ENCODE measurements at regions not wholly inside any gene's neighbourhood (a gene's known extent, or its start where the extent isn't known, plus 50 kb on each side); places are given as distances from the start of the nearest gene placed in this dataset.
"Not testable (repeated sequence)": the region's sequence is repeated elsewhere in the genome, so short reads cannot be mapped to it uniquely, and the experiment has no call there.

DNA sequence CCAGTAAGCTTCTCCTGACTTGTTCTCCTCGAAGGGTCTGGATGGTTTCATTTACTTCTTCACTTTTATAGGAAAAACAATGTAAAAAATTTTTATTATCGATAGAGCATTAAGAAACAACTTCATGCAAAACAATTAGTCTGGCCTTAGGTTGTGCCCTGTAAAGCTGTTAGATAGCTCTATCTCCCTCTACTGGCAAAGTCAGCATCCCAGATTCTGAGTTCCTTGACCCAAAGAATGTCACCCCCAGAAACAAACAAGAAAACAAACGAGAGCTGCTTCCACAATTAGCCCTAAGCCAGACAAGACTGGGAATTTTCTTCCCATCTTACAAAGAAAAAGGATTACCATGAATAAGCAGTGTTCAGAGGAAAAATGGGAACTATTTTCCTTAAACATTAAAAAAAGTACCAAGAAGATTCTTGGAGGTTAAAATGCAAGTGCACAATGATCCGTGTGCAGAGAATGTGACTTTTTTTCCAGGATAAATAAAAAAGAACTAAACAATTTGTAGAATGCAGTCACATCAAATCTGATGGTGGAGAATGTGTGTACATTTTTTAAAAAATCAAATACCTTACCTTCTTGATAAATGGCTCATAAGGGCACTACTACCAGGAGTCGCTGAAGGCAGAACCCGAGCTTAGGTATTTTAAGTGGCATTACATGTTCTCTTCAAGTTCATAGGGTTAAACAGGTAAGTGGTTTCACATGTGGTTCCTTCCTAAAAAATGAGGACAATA is 293.2 kb downstream of the FBXO8 start:
- intact Hi-C loops (cut with DNase I): loop anchor here (5.0 kb wide), 2 partner anchors 53 to 458 kb away; partner anchors contain the start of gene HAND2
- Histone ChIP-seq H3K4me3 (no peak overlapping the region), H3K27ac (peak overlapping the region; percentile 43 to 73 (median 63))

DNA sequence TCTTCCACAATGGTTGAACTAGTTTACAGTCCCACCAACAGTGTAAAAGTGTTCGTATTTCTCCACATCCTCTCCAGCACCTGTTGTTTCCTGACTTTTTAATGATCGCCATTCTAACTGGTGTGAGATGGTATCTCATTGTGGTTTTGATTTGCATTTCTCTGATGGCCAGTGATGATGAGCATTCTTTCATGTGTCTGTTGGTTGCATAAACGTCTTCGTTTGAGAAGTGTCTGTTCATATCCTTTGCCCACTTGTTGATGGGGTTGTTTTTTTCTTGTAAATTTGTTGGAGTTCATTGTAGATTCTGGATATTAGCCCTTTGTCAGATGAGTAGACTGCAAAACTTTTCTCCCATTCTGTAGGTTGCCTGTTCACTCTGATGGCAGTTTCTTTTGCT is 319.9 kb downstream of the FBXO8 start:
- intact Hi-C loops (cut with DNase I); H3K4me3 ChIP-seq: not testable (repeated sequence)
- 67 to 86% methylated on average over 3 of the region's 4 CpGs for WGBS, 2 donors

More for the DNA sequence above, 293.2 kb downstream of the FBXO8 start:
- TF ChIP-seq POLR2A (IDR thresholded peaks at IDR 0.05) (no peak), POLR2AphosphoS5 (IDR thresholded peaks at IDR 0.05) (no peak), EP300 (IDR thresholded peaks at IDR 0.05) (no peak)
- TF ChIP-seq, protein P1, sequence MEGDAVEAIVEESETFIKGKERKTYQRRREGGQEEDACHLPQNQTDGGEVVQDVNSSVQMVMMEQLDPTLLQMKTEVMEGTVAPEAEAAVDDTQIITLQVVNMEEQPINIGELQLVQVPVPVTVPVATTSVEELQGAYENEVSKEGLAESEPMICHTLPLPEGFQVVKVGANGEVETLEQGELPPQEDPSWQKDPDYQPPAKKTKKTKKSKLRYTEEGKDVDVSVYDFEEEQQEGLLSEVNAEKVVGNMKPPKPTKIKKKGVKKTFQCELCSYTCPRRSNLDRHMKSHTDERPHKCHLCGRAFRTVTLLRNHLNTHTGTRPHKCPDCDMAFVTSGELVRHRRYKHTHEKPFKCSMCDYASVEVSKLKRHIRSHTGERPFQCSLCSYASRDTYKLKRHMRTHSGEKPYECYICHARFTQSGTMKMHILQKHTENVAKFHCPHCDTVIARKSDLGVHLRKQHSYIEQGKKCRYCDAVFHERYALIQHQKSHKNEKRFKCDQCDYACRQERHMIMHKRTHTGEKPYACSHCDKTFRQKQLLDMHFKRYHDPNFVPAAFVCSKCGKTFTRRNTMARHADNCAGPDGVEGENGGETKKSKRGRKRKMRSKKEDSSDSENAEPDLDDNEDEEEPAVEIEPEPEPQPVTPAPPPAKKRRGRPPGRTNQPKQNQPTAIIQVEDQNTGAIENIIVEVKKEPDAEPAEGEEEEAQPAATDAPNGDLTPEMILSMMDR (IDR thresholded peaks at IDR 0.05): peak; percentile 48 to 67 (median 56)
- 40 to 48% methylated on average over 6 of the region's 6 CpGs for WGBS, 2 donors
- Histone ChIP-seq H3K9me3 (no peaks in the 10 kb centered on the region), H3K4me1 (peaks cover 0 to 42% (median 28%) of the 10 kb centered on the region in 4 donors), H3K36me3 (no peaks in the 10 kb centered on the region), H3K27me3 (no peaks in the 10 kb centered on the region)
- DNase-seq: no peak

DNA sequence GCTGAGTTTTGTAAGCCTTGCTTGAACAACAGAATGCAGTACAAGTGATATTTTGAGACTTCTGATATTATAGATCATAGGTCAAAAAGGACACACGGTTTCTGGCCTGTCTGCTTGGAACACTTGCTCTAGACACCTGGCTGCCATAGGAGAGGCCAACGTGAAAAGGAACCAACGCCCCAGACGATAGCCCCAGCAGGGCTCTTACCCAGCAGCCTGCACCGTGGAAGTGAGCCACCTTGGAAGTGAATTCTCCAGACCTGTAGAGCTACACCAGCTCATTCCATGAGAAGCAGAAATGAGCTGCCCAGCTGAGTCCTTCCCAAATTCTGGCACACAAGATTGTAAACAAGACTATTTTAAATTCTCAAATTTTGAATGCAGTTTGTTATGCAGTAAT is 323.1 kb downstream of the FBXO8 start:
- Histone ChIP-seq H3K4me3 (no peak overlapping the region), H3K4me1 (no peaks in the 10 kb centered on the region), H3K27ac (no peak overlapping the region), H3K36me3 (no peaks in the 10 kb centered on the region), H3K27me3 (no peaks in the 10 kb centered on the region), H3K9me3 (no peaks in the 10 kb centered on the region)
- TF ChIP-seq, protein P1 (IDR thresholded peaks at IDR 0.05): no peak
- no peak for TF ChIP-seq POLR2AphosphoS5 (IDR thresholded peaks at IDR 0.05)
- TF ChIP-seq EP300 (IDR thresholded peaks at IDR 0.05): no peak
- TF ChIP-seq POLR2A (IDR thresholded peaks at IDR 0.05): no peak
- no peak for DNase-seq
- intact Hi-C loops (cut with DNase I): no loop called here
- 48 to 74% methylated on average over 5 of the region's 5 CpGs for WGBS, 2 donors

More for the DNA sequence above, 319.9 kb downstream of the FBXO8 start:
- not testable (repeated sequence) for H3K9me3 ChIP-seq, H3K27me3 ChIP-seq, H3K36me3 ChIP-seq, DNase-seq, H3K27ac ChIP-seq, H3K4me1 ChIP-seq

DNA sequence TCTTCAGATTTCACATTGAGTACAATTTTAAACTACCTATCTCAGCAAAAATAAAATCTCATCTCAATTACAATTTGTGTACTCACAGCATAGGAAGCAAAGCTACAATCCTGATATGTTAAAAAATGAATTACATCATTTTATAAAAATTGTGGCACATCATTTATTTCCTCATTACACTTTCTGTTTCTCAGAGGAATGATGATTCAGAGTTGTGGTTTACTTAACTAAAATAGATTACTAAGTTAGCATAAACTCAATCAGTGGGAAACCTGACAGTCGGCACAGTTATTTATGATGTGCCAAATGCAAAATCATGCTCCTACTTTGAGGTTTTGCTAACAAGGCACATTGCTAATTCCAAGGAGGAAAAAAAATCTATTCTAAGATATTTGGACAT is 325.0 kb downstream of the FBXO8 start:
- Histone ChIP-seq H3K9me3 (no peaks in the 10 kb centered on the region), H3K27me3 (no peaks in the 10 kb centered on the region), H3K27ac (no peak overlapping the region), H3K4me3 (no peak overlapping the region), H3K4me1 (no peaks in the 10 kb centered on the region), H3K36me3 (no peaks in the 10 kb centered on the region)
- 1 to 46% methylated on average over 1 of the region's 1 CpG for WGBS, 2 donors
- TF ChIP-seq, protein P1 (IDR thresholded peaks at IDR 0.05): no peak
- no peak for TF ChIP-seq POLR2AphosphoS5 (IDR thresholded peaks at IDR 0.05)
- no peak for TF ChIP-seq EP300 (IDR thresholded peaks at IDR 0.05)
- TF ChIP-seq POLR2A (IDR thresholded peaks at IDR 0.05): no peak
- intact Hi-C loops (cut with DNase I): no loop called here
- DNase-seq: no peak

DNA sequence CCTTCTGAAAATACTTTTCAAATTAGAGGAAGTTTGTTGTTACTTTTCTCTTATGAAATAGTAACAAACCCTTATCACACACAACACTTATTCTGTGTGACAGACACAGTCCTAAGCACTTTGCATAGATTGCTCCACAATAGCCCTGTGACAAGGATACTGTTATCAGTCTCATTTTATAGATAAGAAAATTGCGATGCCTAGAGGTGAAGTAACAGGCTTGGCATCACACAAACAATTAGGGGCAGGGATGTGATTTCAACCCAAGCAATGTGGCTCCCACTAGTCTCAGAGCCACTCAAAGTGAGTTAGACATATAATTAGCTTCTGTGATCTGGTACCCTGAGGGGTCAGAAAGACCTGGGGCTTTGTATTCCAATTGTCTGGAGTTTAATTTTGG is 339.9 kb downstream of the FBXO8 start:
- TF ChIP-seq, protein P1 (IDR thresholded peaks at IDR 0.05): no peak
- TF ChIP-seq POLR2A (IDR thresholded peaks at IDR 0.05) (no peak), POLR2AphosphoS5 (IDR thresholded peaks at IDR 0.05) (no peak), EP300 (IDR thresholded peaks at IDR 0.05) (no peak)
- intact Hi-C loops (cut with DNase I): no loop called here
- no peak overlapping the region for H3K27ac ChIP-seq
- no peak for DNase-seq
- H3K27me3 ChIP-seq: no peaks in the 10 kb centered on the region
- no peaks in the 10 kb centered on the region for H3K36me3 ChIP-seq
- peaks cover 0 to 7% (median 1%) of the 10 kb centered on the region in 4 donors for H3K4me1 ChIP-seq
- H3K9me3 ChIP-seq: no peaks in the 10 kb centered on the region
- 42 to 44% methylated on average over 1 of the region's 1 CpG for WGBS, 2 donors
- H3K4me3 ChIP-seq: no peak overlapping the region
